Breast epithelium (tissue), 3 donors: ENCODE measurements at regions not wholly inside any gene's neighbourhood (a gene's known extent, or its start where the extent isn't known, plus 50 kb on each side); places are given as distances from the start of the nearest gene placed in this dataset.

Experiments
- POLR2A ChIP-seq: fragments of 450-650 bp; IDR thresholded peaks from one replicate; pipeline ENCODE4 v1.6.1; 2016; ENCODE audit warnings: antibody characterized with exemption, mild to moderate bottlenecking, moderate library complexity
- TF ChIP-seq, protein P1 (sequence below), 3 donors: fragments of 450-650 bp; IDR thresholded peaks; one replicate each; pipeline ENCODE4 v1.5.1; 2016 to 2017; ENCODE audit warnings: antibody characterized with exemption in 3 of 3, mild to moderate bottlenecking in 3 of 3, moderate library complexity in 3 of 3

DNA sequence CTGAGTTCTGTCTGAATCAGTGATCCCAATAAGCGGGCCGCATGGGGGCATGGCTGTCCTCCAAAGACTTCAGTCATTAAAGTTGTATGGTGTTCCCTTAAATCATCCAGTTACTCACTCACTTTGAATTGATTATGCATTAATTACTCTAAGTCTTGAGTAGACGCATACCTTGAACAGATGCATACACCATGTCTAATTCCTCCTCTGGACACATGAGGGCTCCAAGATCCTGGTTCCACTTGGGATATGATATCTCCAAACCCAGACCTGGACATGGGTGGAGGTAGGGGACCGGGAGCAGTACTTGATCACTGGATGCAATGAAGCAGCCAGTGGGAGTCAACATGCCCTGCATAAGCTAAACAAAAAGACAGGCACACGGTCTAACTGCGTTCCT is 204.5 kb downstream of the FNDC1 start:
- TF ChIP-seq, protein P1, sequence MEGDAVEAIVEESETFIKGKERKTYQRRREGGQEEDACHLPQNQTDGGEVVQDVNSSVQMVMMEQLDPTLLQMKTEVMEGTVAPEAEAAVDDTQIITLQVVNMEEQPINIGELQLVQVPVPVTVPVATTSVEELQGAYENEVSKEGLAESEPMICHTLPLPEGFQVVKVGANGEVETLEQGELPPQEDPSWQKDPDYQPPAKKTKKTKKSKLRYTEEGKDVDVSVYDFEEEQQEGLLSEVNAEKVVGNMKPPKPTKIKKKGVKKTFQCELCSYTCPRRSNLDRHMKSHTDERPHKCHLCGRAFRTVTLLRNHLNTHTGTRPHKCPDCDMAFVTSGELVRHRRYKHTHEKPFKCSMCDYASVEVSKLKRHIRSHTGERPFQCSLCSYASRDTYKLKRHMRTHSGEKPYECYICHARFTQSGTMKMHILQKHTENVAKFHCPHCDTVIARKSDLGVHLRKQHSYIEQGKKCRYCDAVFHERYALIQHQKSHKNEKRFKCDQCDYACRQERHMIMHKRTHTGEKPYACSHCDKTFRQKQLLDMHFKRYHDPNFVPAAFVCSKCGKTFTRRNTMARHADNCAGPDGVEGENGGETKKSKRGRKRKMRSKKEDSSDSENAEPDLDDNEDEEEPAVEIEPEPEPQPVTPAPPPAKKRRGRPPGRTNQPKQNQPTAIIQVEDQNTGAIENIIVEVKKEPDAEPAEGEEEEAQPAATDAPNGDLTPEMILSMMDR (IDR thresholded peaks at IDR 0.05), result no peak
- TF ChIP-seq POLR2A, result no peak
